ENCODE measurements at regions not wholly inside any gene's neighbourhood (a gene's known extent, or its start where the extent isn't known, plus 50 kb on each side); places are given as distances from the start of the nearest gene placed in this dataset.

GRCh38 chr5:115033861-115034260 is 135.8 kb downstream of the TRIM36 start:
- H3K4me3 ChIP-seq = no peak overlapping the region
- H3K9me3 ChIP-seq = peaks cover 0 to 42% (median 15%) of the 10 kb centered on the region in 4 donors
- no peaks in the 10 kb centered on the region for H3K27me3 ChIP-seq
- TF ChIP-seq CTCF (IDR thresholded peaks at IDR 0.05) (no peak), EP300 (IDR thresholded peaks at IDR 0.05) (no peak), POLR2AphosphoS5 (IDR thresholded peaks at IDR 0.05) (no peak), POLR2A (IDR thresholded peaks at IDR 0.05) (no peak)
- no peaks in the 10 kb centered on the region for H3K36me3 ChIP-seq
- no peaks in the 10 kb centered on the region for H3K4me1 ChIP-seq
- intact Hi-C loops (cut with DNase I; ENCODE audit: low total_unique reads) = no loop called here
- H3K27ac ChIP-seq = no peak overlapping the region
- 48 to 69% (median 63%) methylated on average over 4 of the region's 4 CpGs for WGBS, 5 donors
- DNase-seq = peak in 1 of 2 donors; percentile 43

- Histone ChIP-seq H3K4me3 (no peak overlapping the region), H3K9me3 (peaks cover 0 to 7% (median 4%) of the 10 kb centered on the region in 4 donors), H3K36me3 (no peaks in the 10 kb centered on the region), H3K27ac (no peak overlapping the region), H3K27me3 (no peaks in the 10 kb centered on the region), H3K4me1 (no peaks in the 10 kb centered on the region)
- no peak for DNase-seq
- intact Hi-C loops (cut with DNase I; ENCODE audit: low total_unique reads) = no loop called here
- TF ChIP-seq POLR2A (IDR thresholded peaks at IDR 0.05) (no peak), POLR2AphosphoS5 (IDR thresholded peaks at IDR 0.05) (no peak), EP300 (IDR thresholded peaks at IDR 0.05) (no peak), CTCF (IDR thresholded peaks at IDR 0.05) (no peak)
- WGBS, 5 donors = 50 to 64% (median 61%) methylated on average over 4 of the region's 4 CpGs
Measured at GRCh38 chr5:115028557-115028956, 141.2 kb downstream of the TRIM36 start.

- DNase-seq = no peak
- intact Hi-C loops (cut with DNase I; ENCODE audit: low total_unique reads) = no loop called here
- no peak overlapping the region for H3K27ac ChIP-seq
- H3K4me3 ChIP-seq = no peak overlapping the region
- no peaks in the 10 kb centered on the region for H3K9me3 ChIP-seq
- TF ChIP-seq POLR2AphosphoS5 (IDR thresholded peaks at IDR 0.05) = no peak
- H3K27me3 ChIP-seq = no peaks in the 10 kb centered on the region
- no peaks in the 10 kb centered on the region for H3K36me3 ChIP-seq
- no peaks in the 10 kb centered on the region for H3K4me1 ChIP-seq
- 42 to 74% (median 59%) methylated on average over 1 of the region's 1 CpG for WGBS, 5 donors
Measured at GRCh38 chr5:115024922-115025321, 144.8 kb downstream of the TRIM36 start.

GRCh38 chr5:115022303-115022702 is 147.4 kb downstream of the TRIM36 start:
- no peaks in the 10 kb centered on the region for H3K27me3 ChIP-seq
- intact Hi-C loops (cut with DNase I; ENCODE audit: low total_unique reads) = no loop called here
- TF ChIP-seq POLR2A (IDR thresholded peaks at IDR 0.05) (no peak), POLR2AphosphoS5 (IDR thresholded peaks at IDR 0.05) (no peak), CTCF (IDR thresholded peaks at IDR 0.05) (no peak), EP300 (IDR thresholded peaks at IDR 0.05) (no peak)
- no peak for DNase-seq
- no peaks in the 10 kb centered on the region for H3K9me3 ChIP-seq
- no peaks in the 10 kb centered on the region for H3K4me1 ChIP-seq
- no peaks in the 10 kb centered on the region for H3K36me3 ChIP-seq
- H3K4me3 ChIP-seq = no peak overlapping the region
- H3K27ac ChIP-seq = no peak overlapping the region

- no peak for TF ChIP-seq CTCF (IDR thresholded peaks at IDR 0.05)
- no peak for TF ChIP-seq POLR2A (IDR thresholded peaks at IDR 0.05)
- TF ChIP-seq POLR2AphosphoS5 (IDR thresholded peaks at IDR 0.05) = no peak
- TF ChIP-seq EP300 (IDR thresholded peaks at IDR 0.05) = no peak
- WGBS, 5 donors = 50 to 70% (median 55%) methylated on average over 1 of the region's 1 CpG
- intact Hi-C loops (cut with DNase I; ENCODE audit: low total_unique reads) = no loop called here
- no peaks in the 10 kb centered on the region for H3K36me3 ChIP-seq
- no peaks in the 10 kb centered on the region for H3K27me3 ChIP-seq
- H3K4me1 ChIP-seq = no peaks in the 10 kb centered on the region
- peaks cover 0 to 14% (median 5%) of the 10 kb centered on the region in 4 donors for H3K9me3 ChIP-seq
- no peak for DNase-seq
- no peak overlapping the region for H3K4me3 ChIP-seq
- H3K27ac ChIP-seq = no peak overlapping the region
Measured at GRCh38 chr5:115016646-115017045, 153.1 kb downstream of the TRIM36 start.
